ENCODE measurements at regions not wholly inside any gene's neighbourhood (a gene's known extent, or its start where the extent isn't known, plus 50 kb on each side); places are given as distances from the start of the nearest gene placed in this dataset.

DNA sequence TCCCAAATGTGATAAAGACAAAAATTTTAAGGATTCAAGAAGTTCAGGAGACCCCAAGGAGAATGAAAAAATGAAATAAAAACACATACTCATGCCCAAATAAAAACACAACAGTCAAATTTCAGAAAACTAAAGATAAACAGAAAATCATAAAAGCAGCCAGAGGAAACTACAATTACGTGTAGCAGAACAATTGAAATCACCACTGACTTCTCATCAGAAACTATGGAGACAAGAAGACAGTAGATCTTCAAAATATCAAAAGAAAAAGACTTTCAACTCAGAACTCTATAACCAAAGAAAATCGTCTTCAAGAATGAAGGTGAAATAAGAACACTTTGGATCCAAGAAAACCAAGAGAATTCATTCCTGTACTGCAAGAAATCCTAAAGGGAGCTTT, 54.9 kb downstream of the DIO3 start:
- Mint-ChIP-seq H3K9me3 (no peaks in the 10 kb centered on the region), H3K27ac (no peak overlapping the region), H3K27me3 (ENCODE audit: low read depth) (peaks cover 35% of the 10 kb centered on the region), H3K4me1 (ENCODE audit: low read depth) (no peaks in the 10 kb centered on the region), H3K36me3 (ENCODE audit: low read depth) (no peaks in the 10 kb centered on the region), H3K4me3 (no peak overlapping the region)
- DNase-seq (ENCODE audit: low spot score): no peak

DNA sequence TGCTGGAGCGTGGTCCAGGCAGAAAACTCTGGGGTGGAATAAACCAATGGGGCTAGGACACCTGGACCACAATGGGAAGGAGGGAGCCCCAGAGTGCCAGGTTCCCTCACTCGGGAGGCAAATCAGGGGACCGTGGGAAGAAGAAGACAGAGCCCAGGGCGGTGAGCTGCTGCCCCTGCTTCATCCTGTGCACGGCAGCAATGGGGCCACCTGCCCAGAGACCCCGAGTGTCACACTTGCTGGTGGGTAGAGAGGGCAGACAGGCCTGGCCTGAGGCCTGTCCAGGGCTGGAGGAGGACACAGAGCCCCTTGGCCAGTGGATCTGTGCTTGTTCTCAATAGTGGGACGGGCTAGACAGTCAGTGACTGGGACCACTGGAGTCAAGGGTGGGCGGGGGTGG, 58.2 kb downstream of the DIO3 start:
- Mint-ChIP-seq H3K4me1 (ENCODE audit: low read depth) (no peaks in the 10 kb centered on the region), H3K4me3 (no peak overlapping the region), H3K27me3 (ENCODE audit: low read depth) (peaks cover 24% of the 10 kb centered on the region), H3K9me3 (no peaks in the 10 kb centered on the region), H3K36me3 (ENCODE audit: low read depth) (no peaks in the 10 kb centered on the region), H3K27ac (no peak overlapping the region)
- DNase-seq (ENCODE audit: low spot score): no peak

DNA sequence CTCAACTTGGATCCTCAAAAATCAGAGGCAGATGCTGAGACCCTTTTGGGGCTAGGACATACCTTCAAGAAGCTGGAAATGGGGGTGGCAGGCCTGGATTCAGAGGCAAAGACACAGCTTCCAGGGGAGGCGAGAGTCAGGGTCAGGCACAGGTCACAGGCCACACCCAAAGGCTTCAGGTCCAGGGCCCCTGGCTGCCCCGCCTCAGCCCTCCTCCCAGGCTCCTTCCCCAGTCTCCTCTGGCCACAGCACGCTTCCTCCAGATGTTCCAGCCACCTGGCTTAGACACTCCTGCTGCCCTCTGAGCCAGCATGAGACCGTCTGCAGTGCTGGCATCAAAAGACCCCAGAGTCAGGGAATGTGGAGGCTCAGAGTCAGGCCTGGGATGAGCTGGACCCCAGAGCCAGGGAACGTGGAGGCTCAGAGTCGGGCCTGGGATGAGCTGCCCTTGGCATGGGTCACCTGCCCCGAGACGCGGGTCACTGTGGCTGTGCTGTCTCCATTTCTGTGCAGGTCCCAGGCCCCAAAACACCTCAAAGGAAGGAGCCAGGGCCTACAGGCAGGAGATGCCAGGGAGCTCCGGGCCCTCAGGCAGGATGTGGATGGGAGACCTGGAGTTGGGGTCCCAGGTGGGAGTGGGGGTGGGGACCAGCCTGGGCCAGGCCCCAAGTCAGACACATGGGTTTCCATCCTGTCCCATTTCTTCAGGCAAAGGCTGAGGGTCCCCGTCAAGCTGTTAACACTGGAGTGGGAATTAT, 58.9 kb downstream of the DIO3 start:
- Mint-ChIP-seq H3K27ac (no peak overlapping the region), H3K36me3 (ENCODE audit: low read depth) (no peaks in the 10 kb centered on the region), H3K9me3 (no peaks in the 10 kb centered on the region), H3K4me1 (ENCODE audit: low read depth) (no peaks in the 10 kb centered on the region), H3K27me3 (ENCODE audit: low read depth) (peaks cover 20% of the 10 kb centered on the region), H3K4me3 (no peak overlapping the region)
- no peak for DNase-seq (ENCODE audit: low spot score)

DNA sequence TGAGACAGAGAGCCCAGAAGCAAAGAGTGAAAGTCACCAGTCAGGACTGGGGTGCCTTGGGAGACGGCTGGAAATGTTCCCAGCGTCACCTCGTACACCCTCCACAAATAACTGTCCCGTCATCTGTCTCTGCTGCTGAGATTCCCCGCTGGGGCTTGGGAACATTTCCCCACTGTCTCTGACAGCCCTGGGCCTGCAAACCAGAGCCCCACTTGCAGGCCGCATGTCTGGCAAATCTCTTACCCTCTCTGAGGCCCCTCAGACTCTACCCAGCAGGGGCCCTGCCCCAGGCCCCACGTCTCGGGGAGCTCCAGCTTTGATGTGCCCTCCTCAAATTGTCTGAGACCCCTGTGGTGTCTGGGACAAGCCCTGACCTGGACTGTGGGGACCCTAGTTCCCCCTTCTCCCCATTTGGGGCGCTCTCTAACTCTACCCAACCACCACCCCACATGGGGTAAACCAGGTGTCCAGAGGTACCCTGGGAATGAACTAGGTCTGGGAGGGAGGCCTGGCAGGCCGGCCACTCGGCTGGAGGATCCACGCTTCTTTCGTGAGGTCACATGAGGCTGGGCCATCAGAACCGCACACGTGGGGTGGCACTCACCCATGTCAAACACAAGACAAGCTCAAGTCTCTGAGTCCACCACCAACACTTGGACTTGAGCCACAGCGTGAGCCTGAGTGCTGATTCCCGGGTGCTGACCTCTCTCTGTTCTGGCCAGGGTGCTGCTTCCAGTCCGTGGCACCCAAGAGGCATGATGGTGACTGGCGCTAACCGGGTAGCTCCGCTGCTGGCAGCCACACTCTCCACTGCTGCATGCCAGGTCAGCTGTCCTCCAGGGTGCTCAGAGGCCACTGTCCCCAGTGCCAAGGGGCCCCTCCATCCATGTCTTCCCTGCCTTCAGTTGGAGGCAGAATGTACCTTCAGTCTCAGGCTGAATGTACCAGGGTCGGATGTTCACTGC, 59.8 kb downstream of the DIO3 start:
- H3K4me1 Mint-ChIP-seq (ENCODE audit: low read depth): no peaks in the 10 kb centered on the region
- no peak overlapping the region for H3K4me3 Mint-ChIP-seq
- no peaks in the 10 kb centered on the region for H3K36me3 Mint-ChIP-seq (ENCODE audit: low read depth)
- H3K27me3 Mint-ChIP-seq (ENCODE audit: low read depth): peaks cover 14% of the 10 kb centered on the region
- no peak for DNase-seq (ENCODE audit: low spot score)
- H3K27ac Mint-ChIP-seq: no peak overlapping the region
- no peaks in the 10 kb centered on the region for H3K9me3 Mint-ChIP-seq

DNA sequence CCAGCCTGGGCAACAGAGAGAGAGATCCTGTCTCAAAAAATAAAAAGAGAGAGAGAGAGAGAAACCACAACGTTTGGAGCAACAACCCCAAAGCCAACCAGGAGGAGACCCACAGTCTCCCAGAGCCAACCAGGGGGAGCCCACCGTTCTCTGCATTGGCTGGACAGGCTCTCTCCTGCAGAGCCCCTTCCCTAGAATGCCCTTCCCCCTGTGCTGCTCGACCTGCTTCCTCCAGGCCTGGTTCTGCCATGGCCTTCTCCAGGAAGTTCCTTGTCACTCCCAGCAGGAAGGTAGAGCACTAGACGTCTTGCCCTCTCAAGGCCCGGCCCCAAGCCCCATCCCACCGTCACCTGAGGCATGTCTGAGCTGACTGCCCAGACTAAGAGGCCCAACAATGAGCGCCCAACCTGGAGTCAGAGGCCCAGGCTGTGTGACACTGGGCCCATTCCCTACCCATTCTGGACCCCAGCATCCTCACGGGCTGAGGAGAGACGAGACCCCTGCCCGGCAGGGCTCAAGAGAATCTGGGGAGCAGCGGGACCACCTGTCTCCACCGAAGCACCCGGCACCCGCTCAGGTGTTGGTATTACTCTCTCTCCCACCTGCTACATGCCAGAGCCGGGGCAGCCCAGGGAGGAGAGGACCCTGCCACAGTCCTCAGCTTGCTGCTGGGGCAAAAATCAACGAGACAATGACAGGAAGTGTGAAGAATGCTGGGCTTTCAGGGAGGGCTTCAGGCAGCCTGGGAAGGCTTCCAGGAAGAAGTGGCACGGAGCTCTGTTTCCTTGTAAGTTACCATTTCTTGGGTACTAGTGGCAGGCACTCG, 61.2 kb downstream of the DIO3 start:
- H3K27me3 Mint-ChIP-seq (ENCODE audit: low read depth): peaks cover 7% of the 10 kb centered on the region
- no peaks in the 10 kb centered on the region for H3K9me3 Mint-ChIP-seq
- DNase-seq (ENCODE audit: low spot score): no peak
- no peak overlapping the region for H3K27ac Mint-ChIP-seq
- no peaks in the 10 kb centered on the region for H3K4me1 Mint-ChIP-seq (ENCODE audit: low read depth)
- H3K4me3 Mint-ChIP-seq: no peak overlapping the region
- no peaks in the 10 kb centered on the region for H3K36me3 Mint-ChIP-seq (ENCODE audit: low read depth)

DNA sequence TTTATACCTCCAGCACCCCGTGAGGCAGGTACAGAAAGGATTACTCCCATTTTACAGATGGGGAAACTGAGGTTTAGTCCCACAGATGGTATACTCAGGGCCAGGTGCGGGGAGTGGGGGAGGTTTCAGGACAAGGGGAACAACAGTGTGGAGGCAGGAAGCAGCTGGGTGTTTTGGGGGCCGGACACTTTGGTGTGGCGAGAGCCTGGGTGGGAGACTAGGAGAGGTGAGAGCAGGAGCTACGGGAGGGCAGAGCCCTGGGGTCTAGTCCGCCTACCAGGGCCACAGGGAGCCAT, 61.7 kb downstream of the DIO3 start:
- DNase-seq (ENCODE audit: low spot score): no peak

DNA sequence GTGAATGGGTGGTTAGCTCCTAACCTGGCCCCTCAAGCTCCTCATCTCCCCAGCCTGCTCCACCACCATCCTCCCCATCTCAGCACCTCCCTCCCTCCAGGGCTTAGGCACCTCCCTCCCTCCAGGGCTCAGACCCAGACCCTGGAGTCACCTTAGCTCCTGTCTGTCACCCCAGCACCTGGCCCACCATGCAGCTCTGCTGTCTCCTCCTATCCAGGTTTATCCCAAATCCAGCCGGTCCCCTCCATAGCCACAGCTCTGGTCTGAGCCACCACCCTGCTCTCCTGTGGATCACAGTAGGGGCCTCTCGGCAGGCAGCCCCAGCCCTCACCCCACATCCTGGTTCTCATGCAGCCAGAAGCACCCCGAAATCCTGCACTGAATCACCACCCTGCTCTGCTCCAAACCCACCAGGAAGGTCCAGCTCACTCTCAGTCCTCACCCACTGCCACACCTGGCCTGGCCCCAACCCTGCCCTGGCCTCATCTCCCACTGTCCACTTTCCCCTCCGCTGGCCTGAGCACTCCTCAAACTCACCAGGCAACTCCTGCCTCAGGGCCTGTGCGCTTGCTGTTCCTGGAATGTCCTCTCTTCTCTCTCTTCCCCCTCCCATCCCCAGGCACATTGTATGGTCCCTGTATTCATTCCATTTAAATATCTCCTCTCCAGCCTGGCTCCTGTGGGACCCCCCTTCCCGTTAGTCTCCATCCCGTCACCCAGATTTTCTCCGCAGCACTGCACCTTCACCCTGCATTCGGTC, 62.6 kb downstream of the DIO3 start:
- H3K27ac Mint-ChIP-seq: no peak overlapping the region

More for the DNA sequence above, 61.7 kb downstream of the DIO3 start:
- Mint-ChIP-seq H3K4me1 (ENCODE audit: low read depth) (no peaks in the 10 kb centered on the region), H3K36me3 (ENCODE audit: low read depth) (no peaks in the 10 kb centered on the region), H3K27ac (no peak overlapping the region), H3K4me3 (no peak overlapping the region), H3K9me3 (no peaks in the 10 kb centered on the region), H3K27me3 (ENCODE audit: low read depth) (peaks cover 9% of the 10 kb centered on the region)

DNA sequence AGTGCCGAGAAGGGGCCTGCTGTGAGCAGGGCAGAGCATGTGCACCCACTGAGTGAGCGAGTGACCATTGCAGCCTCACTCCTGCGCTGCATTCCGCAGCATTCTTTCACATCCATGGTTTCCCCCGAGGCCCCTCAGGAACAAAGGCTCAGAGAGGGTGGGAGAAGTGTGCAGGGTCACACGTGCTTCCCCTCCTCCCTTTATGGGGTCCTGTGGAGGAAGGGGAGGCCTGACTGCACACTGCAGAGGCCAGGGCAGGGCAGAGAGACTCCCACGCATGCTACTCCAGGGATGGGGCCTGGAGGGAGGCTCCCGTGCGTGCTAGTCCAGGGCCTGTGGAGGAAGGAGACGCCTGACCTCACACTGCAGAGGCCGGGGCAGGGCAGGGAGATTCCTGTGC, 63.2 kb downstream of the DIO3 start:
- Mint-ChIP-seq H3K4me1 (ENCODE audit: low read depth) (no peaks in the 10 kb centered on the region), H3K27me3 (ENCODE audit: low read depth) (peaks cover 3% of the 10 kb centered on the region), H3K4me3 (no peak overlapping the region), H3K36me3 (ENCODE audit: low read depth) (no peaks in the 10 kb centered on the region), H3K27ac (no peak overlapping the region), H3K9me3 (no peaks in the 10 kb centered on the region)
- no peak for DNase-seq (ENCODE audit: low spot score)

More for the DNA sequence above, 62.6 kb downstream of the DIO3 start:
- H3K9me3 Mint-ChIP-seq: no peaks in the 10 kb centered on the region
- H3K36me3 Mint-ChIP-seq (ENCODE audit: low read depth): no peaks in the 10 kb centered on the region
- peaks cover 7% of the 10 kb centered on the region for H3K27me3 Mint-ChIP-seq (ENCODE audit: low read depth)
- H3K4me3 Mint-ChIP-seq: no peak overlapping the region
- no peak for DNase-seq (ENCODE audit: low spot score)
- H3K4me1 Mint-ChIP-seq (ENCODE audit: low read depth): no peaks in the 10 kb centered on the region

DNA sequence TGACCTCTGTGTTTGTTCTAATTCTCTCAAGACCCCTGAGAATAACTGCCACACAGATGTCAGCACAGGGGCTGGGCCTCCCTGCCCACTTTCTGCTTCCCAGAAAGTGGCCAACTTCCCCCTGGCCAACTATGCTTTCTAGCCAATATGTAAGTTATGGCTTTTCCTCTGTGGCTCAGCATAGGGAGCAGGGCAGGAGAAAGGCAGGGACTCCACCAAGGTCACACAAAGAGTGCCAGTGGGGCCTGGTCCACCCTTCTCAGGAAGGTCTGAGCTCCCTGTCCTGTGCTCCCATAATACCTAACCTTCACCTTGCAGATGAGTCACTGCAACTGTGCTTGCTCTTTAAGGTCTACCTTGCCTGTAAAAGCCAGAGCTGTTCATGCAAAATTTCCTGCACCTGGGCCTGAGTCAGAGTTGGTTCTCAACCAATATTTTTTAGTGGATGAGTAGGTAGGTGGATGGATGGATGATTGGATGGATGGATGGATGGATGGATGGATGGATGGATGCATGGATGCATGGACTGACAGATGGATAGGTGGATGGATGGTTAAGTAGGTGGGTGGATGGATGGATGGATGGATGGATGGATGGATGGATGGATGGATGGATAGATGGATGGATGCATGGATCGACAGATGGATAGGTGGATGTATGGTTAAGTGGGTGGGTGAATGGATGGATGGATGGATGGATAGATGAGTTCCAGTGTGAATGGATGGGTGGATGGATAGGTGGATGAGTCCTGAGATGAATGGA, 64.2 kb downstream of the DIO3 start:
- Mint-ChIP-seq H3K4me1 (ENCODE audit: low read depth) (no peaks in the 10 kb centered on the region), H3K9me3 (no peaks in the 10 kb centered on the region), H3K4me3 (no peak overlapping the region), H3K27me3 (ENCODE audit: low read depth) (peaks cover 6% of the 10 kb centered on the region), H3K36me3 (ENCODE audit: low read depth) (no peaks in the 10 kb centered on the region), H3K27ac (no peak overlapping the region)
- DNase-seq (ENCODE audit: low spot score): no peak

DNA sequence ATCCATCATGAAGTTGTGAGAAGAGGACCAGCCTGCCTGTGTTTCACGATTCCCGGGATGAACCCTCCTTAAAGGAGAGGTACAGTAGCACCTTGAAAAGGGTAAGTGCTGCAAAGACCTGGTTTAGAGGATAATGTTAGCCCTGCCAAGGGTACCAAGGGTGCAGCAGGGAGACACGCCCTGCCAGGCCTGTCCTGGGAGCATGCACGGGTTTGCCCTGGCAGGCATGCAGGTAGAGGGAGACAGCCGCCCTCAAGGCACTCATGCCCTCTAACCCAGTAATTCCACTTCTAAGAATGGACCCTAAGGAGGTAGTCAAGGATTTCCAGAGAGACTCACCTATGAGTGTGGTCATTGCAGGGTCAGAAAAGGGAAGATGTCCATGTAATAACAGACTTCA, 65.0 kb downstream of the DIO3 start:
- DNase-seq (ENCODE audit: low spot score): no peak
- Mint-ChIP-seq H3K4me3 (no peak overlapping the region), H3K27ac (no peak overlapping the region), H3K36me3 (ENCODE audit: low read depth) (no peaks in the 10 kb centered on the region), H3K27me3 (ENCODE audit: low read depth) (peaks cover 6% of the 10 kb centered on the region), H3K9me3 (no peaks in the 10 kb centered on the region), H3K4me1 (ENCODE audit: low read depth) (no peaks in the 10 kb centered on the region)

DNA sequence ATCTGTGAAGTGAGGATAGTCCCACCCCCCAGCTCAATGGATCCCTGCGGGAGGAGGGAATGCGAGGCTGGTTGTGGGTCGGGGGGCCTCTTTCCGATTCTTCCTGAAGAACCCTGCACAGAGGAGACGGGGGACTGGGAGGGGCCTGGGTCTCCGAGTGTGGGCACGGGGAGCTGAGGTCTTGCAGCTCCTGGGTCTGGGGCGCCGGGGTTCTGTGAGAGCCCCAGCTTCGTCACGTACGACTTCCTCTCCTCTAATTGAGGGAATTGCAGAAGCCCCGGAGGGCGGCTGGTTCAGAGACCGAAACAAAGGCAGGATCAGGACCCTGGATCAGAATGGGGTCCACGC, 66.6 kb downstream of the DIO3 start:
- Mint-ChIP-seq H3K4me3 (no peak overlapping the region), H3K36me3 (ENCODE audit: low read depth) (no peaks in the 10 kb centered on the region), H3K9me3 (no peaks in the 10 kb centered on the region), H3K27ac (no peak overlapping the region), H3K27me3 (ENCODE audit: low read depth) (peaks cover 6% of the 10 kb centered on the region), H3K4me1 (ENCODE audit: low read depth) (no peaks in the 10 kb centered on the region)
- DNase-seq (ENCODE audit: low spot score): no peak

DNA sequence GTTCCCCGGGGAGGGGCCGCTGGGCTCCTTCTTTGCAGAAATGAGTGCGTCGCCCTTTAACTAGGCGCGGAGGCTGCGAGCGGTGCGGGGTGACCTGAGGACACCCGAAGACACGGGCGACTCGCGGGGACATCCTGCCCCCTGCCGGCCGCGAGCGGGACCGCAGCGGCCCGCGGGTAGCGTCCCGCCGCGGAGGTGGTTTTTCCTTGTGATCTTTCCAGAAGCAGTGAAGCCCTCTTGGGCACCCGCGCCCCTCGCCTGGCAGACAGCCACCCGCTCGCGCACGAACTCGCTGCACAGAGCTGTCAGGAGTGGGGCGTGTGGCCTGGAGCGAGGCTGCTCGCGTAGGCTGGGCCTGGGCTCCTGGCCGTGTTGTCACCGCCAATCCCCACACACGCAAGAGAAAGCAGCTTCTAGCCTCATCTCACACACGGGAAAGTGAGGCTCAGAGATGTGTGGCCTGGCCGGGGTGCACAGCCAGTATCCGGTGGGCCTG, 67.2 kb downstream of the DIO3 start:
- DNase-seq (ENCODE audit: low spot score): peak; percentile 62
- Mint-ChIP-seq H3K4me1 (ENCODE audit: low read depth) (no peaks in the 10 kb centered on the region), H3K4me3 (no peak overlapping the region), H3K36me3 (ENCODE audit: low read depth) (no peaks in the 10 kb centered on the region), H3K27me3 (ENCODE audit: low read depth) (peaks cover 6% of the 10 kb centered on the region), H3K9me3 (no peaks in the 10 kb centered on the region), H3K27ac (no peak overlapping the region)

DNA sequence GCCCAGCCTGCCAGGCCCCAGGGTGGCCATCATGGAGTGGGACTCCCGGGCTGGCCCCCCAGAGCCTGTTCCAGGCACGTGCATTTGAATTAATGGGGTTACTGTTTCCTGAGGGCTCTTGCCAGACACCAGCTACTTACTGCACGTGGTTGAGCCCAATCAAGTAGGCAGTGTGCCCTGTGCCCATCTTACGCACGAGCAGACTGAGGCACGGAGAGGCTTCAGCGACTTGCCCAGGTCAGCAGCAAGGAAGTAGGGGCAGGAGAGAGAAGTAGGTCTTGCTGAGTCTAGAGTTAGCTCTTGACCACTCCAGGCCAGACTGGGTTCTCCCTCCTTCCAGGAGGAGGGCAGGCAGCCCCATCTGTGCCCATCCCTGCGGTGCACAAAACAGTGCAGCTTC, 67.7 kb downstream of the DIO3 start:
- peaks cover 6% of the 10 kb centered on the region for H3K27me3 Mint-ChIP-seq (ENCODE audit: low read depth)

More for the DNA sequence above, 67.7 kb downstream of the DIO3 start:
- H3K4me1 Mint-ChIP-seq (ENCODE audit: low read depth): peaks cover under 1% of the 10 kb centered on the region
- H3K27ac Mint-ChIP-seq: no peak overlapping the region
- H3K36me3 Mint-ChIP-seq (ENCODE audit: low read depth): no peaks in the 10 kb centered on the region
- no peak overlapping the region for H3K4me3 Mint-ChIP-seq
- H3K9me3 Mint-ChIP-seq: no peaks in the 10 kb centered on the region
- DNase-seq (ENCODE audit: low spot score): no peak

All from T-helper 2 cell treated with Interferon-gamma antibody and Interleukin-4, amounts not matched to agents 5 μg/mL and 100 μg/mL, for 36 hours (primary cell).